MM.1S (cell line): ENCODE measurements at regions not wholly inside any gene's neighbourhood (a gene's known extent, or its start where the extent isn't known, plus 50 kb on each side); places are given as distances from the start of the nearest gene placed in this dataset.

ENCODE experiments used
- CTCF ChIP-seq: fragments of 300-600 bp; sonication (generic); IDR thresholded peaks from 2 replicates; pipeline ENCODE4 v1.5.1; 2016; ENCODE audit warnings: antibody characterized with exemption, low read length, mixed read lengths
- EZH2 ChIP-seq: fragments of 300-600 bp; sonication (generic); optimal IDR thresholded peaks from 2 replicates; pipeline ENCODE3; 2017; ENCODE audit warnings: low read depth, mild to moderate bottlenecking, antibody characterized with exemption, low read length, mixed read lengths
- EZH2phosphoT487 ChIP-seq: fragments of 300-600 bp; sonication (generic); IDR thresholded peaks from 2 replicates; pipeline ENCODE4 v1.6.1; 2018; ENCODE audit warnings: antibody characterized with exemption, low read length

GRCh38 chr13:85710545-85710944 lies 88.7 kb downstream of the SLITRK6 start:
- TF ChIP-seq CTCF, result no peak
- TF ChIP-seq EZH2, result no peak
- no peak for TF ChIP-seq EZH2phosphoT487
